ENCODE measurements at regions not wholly inside any gene's neighbourhood (a gene's known extent, or its start where the extent isn't known, plus 50 kb on each side); places are given as distances from the start of the nearest gene placed in this dataset.

DNA sequence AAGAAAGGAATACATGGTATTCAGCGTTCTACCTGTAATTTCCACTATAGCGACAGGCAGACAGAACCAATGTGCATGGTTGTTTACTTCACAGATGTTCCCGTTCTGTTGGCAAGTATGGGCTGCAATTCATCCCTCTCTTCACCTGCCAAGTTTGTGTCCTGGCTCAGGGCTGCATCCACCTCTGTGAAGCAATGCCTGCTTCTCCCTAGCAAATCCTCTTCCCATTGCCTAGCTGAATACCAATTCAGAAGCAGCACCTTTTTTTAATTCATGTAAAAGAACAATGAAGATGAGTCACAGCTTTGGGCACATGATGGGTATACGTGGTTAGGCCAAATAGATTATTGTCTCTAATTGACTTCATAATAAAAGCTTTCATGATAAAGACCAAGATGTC is 54.7 kb upstream of the LRATD1 start:
- no peak overlapping the region for H3K4me3 ChIP-seq (ENCODE audit: low read depth, low read length)
- no peak overlapping the region for H3K27ac ChIP-seq (ENCODE audit: extremely low read depth, low read depth, low read length)
- ChIA-PET CTCF (no interaction called here), POLR2A (no interaction called here)
- no peaks in the 10 kb centered on the region for H3K9me3 ChIP-seq (ENCODE audit: control insufficient read depth, insufficient read depth, low read depth, low read length)
- no peak for TF ChIP-seq ZNF558 (tag by site-specific recombination; IDR thresholded peaks at IDR 0.05)
- TF ChIP-seq ZNF701 (tag by site-specific recombination; IDR thresholded peaks at IDR 0.05): no peak
- TF ChIP-seq SP3 (tag by site-specific recombination; IDR thresholded peaks at IDR 0.05): no peak
- TF ChIP-seq ZNF398 (tag by site-specific recombination; IDR thresholded peaks at IDR 0.05): no peak
- TF ChIP-seq ZNF140 (tag by site-specific recombination; IDR thresholded peaks at IDR 0.05): no peak
- no peaks in the 10 kb centered on the region for H3K36me3 ChIP-seq (ENCODE audit: control insufficient read depth in 2 of 2, insufficient read depth in 1 of 2, low read length in 2 of 2)
- no peaks in the 10 kb centered on the region for H3K4me1 ChIP-seq (ENCODE audit: control insufficient read depth, insufficient read depth, low read length)
